SK-N-SH treated with all-trans-retinoic acid at 6 μM for 48 hours (cell line): ENCODE measurements at regions not wholly inside any gene's neighbourhood (a gene's known extent, or its start where the extent isn't known, plus 50 kb on each side); places are given as distances from the start of the nearest gene placed in this dataset.
A peak's percentile ranks its signal among the peaks of the same experiment; 100 is the strongest.

Source experiments
- ATAC-seq: fragments of 200-7000 bp; cut with Tn5 transposase; 3 replicates; pipeline ENCODE4 v1.9.1; 2020; ENCODE audit warnings: mild to moderate bottlenecking, moderate library complexity
- BACH2 ChIP-seq: fragments of 250-450 bp; sonication (Bioruptor Pico); IDR thresholded peaks from 2 replicates; pipeline ENCODE4 v1.9.0; 2021; ENCODE audit warnings: mild to moderate bottlenecking, borderline replicate concordance
- CSDC2 ChIP-seq: fragments of 250-450 bp; sonication (Bioruptor Pico); IDR thresholded peaks from 2 replicates; pipeline ENCODE4 v1.5.0; 2020; ENCODE audit warnings: mild to moderate bottlenecking, moderate library complexity
- ESRRG ChIP-seq: fragments of 250-450 bp; sonication (Bioruptor Pico); IDR thresholded peaks from 2 replicates; pipeline ENCODE4 v1.6.1; 2021; ENCODE audit warnings: mild to moderate bottlenecking
- GLIS3 ChIP-seq: fragments of 250-450 bp; sonication (Bioruptor Pico); IDR thresholded peaks from 2 replicates; pipeline ENCODE4 v1.5.0; 2020; ENCODE audit warnings: mild to moderate bottlenecking, moderate library complexity
- ISL1 ChIP-seq: fragments of 250-450 bp; sonication (Bioruptor Pico); IDR thresholded peaks from 2 replicates; pipeline ENCODE4 v2.1.2; 2022; ENCODE audit warnings: mild to moderate bottlenecking, moderate library complexity
- OSR1 ChIP-seq: fragments of 250-450 bp; sonication (Bioruptor Pico); IDR thresholded peaks from 2 replicates; pipeline ENCODE4 v1.8.0; 2022; ENCODE audit warnings: moderate library complexity, mild to moderate bottlenecking, inconsistent platforms
- PPARA ChIP-seq: fragments of 250-450 bp; sonication (Bioruptor Pico); IDR thresholded peaks from 2 replicates; pipeline ENCODE4 v1.5.0; 2020; ENCODE audit warnings: mild to moderate bottlenecking, borderline replicate concordance
- RARB ChIP-seq: fragments of 250-450 bp; sonication (Bioruptor Pico); IDR thresholded peaks from 2 replicates; pipeline ENCODE4 v1.8.0; 2021; ENCODE audit warnings: mild to moderate bottlenecking, moderate library complexity
- SNAI2 ChIP-seq: fragments of 250-450 bp; sonication (Bioruptor Pico); IDR thresholded peaks from 2 replicates; pipeline ENCODE4 v1.5.0; 2020; ENCODE audit warnings: mild to moderate bottlenecking, moderate library complexity
- TCF4 ChIP-seq: fragments of 250-450 bp; sonication (Bioruptor Pico); IDR thresholded peaks from 2 replicates; pipeline ENCODE4 v1.8.0; 2021; ENCODE audit warnings: mild to moderate bottlenecking, moderate library complexity, borderline replicate concordance
- TOX ChIP-seq: fragments of 250-450 bp; sonication (Bioruptor Pico); IDR thresholded peaks from 2 replicates; pipeline ENCODE4 v1.8.0; 2021; ENCODE audit warnings: mild to moderate bottlenecking, moderate library complexity, borderline replicate concordance
- ZFP3 ChIP-seq: fragments of 250-450 bp; sonication (Bioruptor Pico); IDR thresholded peaks from 2 replicates; pipeline ENCODE4 v1.5.0; 2020; ENCODE audit warnings: mild to moderate bottlenecking, moderate library complexity
- ZFP30 ChIP-seq: fragments of 450-650 bp; formaldehyde crosslinking; IDR thresholded peaks from 2 replicates; pipeline ENCODE4 v1.5.0; 2022; ENCODE audit warnings: mild to moderate bottlenecking, moderate library complexity
- ZNF565 ChIP-seq: fragments of 450-650 bp; formaldehyde crosslinking; conservative IDR thresholded peaks from 2 replicates; pipeline ENCODE4 v1.5.0; 2020; ENCODE audit warnings: low read depth, mild to moderate bottlenecking, moderate library complexity
- ZNF70 ChIP-seq: fragments of 450-650 bp; formaldehyde crosslinking; IDR thresholded peaks from 2 replicates; pipeline ENCODE4 v1.5.0; 2020; ENCODE audit warnings: mild to moderate bottlenecking, moderate library complexity
- ZNF8 ChIP-seq: fragments of 450-650 bp; formaldehyde crosslinking; IDR thresholded peaks from 2 replicates; pipeline ENCODE4 v1.5.0; 2020; ENCODE audit warnings: mild to moderate bottlenecking, moderate library complexity
- TF ChIP-seq, protein P1 (sequence below): fragments of 250-450 bp; sonication (Bioruptor Pico); IDR thresholded peaks from 2 replicates; pipeline ENCODE4 v1.8.0; 2020; ENCODE audit warnings: mild to moderate bottlenecking, moderate library complexity, borderline replicate concordance
- TF ChIP-seq, protein P2 (sequence below): fragments of 250-450 bp; sonication (Bioruptor Pico); IDR thresholded peaks from 2 replicates; pipeline ENCODE4 v1.5.1; 2021; ENCODE audit warnings: mild to moderate bottlenecking, moderate library complexity
- TF ChIP-seq, protein P3 (sequence below): fragments of 250-450 bp; sonication (Bioruptor Pico); IDR thresholded peaks from 2 replicates; pipeline ENCODE4 v1.5.1; 2020; ENCODE audit warnings: low read depth, mild to moderate bottlenecking, moderate library complexity
- TF ChIP-seq, protein P4 (sequence below): fragments of 250-450 bp; sonication (Bioruptor Pico); IDR thresholded peaks from 2 replicates; pipeline ENCODE4 v1.8.0; 2021; ENCODE audit warnings: low read depth, mild to moderate bottlenecking, moderate library complexity, borderline replicate concordance
- TF ChIP-seq, protein P5 (sequence below): fragments of 250-450 bp; sonication (Bioruptor Pico); IDR thresholded peaks from 2 replicates; pipeline ENCODE4 v1.5.0; 2020; ENCODE audit warnings: mild to moderate bottlenecking, moderate library complexity

DNA sequence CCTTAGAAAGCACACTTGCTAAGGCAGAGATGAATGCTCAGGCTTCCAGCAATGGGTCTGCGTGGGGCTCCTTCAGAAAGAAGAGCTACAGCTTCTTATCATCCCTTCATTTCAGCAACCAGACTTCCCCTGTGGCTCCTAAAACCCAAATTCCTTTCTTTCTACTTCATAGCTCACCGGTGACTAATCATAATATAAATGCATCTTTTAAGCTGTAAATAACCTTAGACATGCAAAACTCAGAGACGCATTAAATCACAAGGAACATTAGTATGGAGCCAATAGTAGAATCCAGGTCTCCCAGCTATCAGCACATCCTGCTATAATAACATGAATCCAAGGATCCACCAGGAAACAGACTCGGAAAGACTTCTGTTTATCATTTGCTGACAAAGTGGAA is 375.6 kb downstream of the COG6 start (continued):
- no peak for TF ChIP-seq ZNF8
- TF ChIP-seq ESRRG (CRISPR knock-in tag): no peak
- TF ChIP-seq ZFP30 (CRISPR knock-in tag): no peak
- TF ChIP-seq, protein P1, sequence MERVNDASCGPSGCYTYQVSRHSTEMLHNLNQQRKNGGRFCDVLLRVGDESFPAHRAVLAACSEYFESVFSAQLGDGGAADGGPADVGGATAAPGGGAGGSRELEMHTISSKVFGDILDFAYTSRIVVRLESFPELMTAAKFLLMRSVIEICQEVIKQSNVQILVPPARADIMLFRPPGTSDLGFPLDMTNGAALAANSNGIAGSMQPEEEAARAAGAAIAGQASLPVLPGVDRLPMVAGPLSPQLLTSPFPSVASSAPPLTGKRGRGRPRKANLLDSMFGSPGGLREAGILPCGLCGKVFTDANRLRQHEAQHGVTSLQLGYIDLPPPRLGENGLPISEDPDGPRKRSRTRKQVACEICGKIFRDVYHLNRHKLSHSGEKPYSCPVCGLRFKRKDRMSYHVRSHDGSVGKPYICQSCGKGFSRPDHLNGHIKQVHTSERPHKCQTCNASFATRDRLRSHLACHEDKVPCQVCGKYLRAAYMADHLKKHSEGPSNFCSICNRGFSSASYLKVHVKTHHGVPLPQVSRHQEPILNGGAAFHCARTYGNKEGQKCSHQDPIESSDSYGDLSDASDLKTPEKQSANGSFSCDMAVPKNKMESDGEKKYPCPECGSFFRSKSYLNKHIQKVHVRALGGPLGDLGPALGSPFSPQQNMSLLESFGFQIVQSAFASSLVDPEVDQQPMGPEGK (CRISPR knock-in tag): 0 out of 2 replicates have a peak, but pooled peaks have one; percentile 55
- no peak for TF ChIP-seq PPARA
- TF ChIP-seq, protein P2, sequence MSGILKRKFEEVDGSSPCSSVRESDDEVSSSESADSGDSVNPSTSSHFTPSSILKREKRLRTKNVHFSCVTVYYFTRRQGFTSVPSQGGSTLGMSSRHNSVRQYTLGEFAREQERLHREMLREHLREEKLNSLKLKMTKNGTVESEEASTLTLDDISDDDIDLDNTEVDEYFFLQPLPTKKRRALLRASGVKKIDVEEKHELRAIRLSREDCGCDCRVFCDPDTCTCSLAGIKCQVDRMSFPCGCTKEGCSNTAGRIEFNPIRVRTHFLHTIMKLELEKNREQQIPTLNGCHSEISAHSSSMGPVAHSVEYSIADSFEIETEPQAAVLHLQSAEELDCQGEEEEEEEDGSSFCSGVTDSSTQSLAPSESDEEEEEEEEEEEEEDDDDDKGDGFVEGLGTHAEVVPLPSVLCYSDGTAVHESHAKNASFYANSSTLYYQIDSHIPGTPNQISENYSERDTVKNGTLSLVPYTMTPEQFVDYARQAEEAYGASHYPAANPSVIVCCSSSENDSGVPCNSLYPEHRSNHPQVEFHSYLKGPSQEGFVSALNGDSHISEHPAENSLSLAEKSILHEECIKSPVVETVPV (CRISPR knock-in tag): no peak
- TF ChIP-seq, all 23 proteins: peak for 8

DNA sequence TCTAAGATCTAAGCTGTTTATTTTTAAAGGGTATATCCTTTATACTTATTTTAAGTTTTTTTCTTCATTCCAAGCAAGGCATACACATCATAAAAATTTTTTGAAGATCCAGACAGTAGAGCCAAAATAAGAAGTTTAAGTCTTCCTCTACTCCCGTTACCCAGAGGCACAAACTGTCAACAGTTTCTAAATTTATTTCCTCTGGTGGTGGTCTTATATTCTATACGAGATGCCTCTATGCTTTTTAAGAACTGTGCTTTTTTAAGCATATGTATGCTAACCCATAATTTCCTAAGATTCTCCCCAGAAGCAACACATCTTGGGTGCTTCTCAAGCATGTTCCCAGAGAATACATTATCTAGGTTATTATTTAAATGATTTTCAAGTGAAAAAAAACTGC is 383.6 kb downstream of the COG6 start:
- ATAC-seq: no peak
- TF ChIP-seq CSDC2: no peak
- no peak for TF ChIP-seq BACH2 (CRISPR knock-in tag)
- TF ChIP-seq, protein P1 (CRISPR knock-in tag): no peak
- no peak for TF ChIP-seq ESRRG (CRISPR knock-in tag)
- TF ChIP-seq, protein P3, sequence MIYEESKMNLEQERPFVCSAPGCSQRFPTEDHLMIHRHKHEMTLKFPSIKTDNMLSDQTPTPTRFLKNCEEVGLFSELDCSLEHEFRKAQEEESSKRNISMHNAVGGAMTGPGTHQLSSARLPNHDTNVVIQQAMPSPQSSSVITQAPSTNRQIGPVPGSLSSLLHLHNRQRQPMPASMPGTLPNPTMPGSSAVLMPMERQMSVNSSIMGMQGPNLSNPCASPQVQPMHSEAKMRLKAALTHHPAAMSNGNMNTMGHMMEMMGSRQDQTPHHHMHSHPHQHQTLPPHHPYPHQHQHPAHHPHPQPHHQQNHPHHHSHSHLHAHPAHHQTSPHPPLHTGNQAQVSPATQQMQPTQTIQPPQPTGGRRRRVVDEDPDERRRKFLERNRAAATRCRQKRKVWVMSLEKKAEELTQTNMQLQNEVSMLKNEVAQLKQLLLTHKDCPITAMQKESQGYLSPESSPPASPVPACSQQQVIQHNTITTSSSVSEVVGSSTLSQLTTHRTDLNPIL (CRISPR knock-in tag): no peak
- no peak for TF ChIP-seq GLIS3 (CRISPR knock-in tag)
- TF ChIP-seq TCF4 (CRISPR knock-in tag): no peak
- TF ChIP-seq ISL1 (CRISPR knock-in tag): no peak
- TF ChIP-seq TOX (CRISPR knock-in tag): no peak
- no peak for TF ChIP-seq ZFP3 (CRISPR knock-in tag)
- TF ChIP-seq RARB (CRISPR knock-in tag): no peak
- TF ChIP-seq ZNF8: no peak
- TF ChIP-seq SNAI2 (CRISPR knock-in tag): no peak
- TF ChIP-seq, protein P4, sequence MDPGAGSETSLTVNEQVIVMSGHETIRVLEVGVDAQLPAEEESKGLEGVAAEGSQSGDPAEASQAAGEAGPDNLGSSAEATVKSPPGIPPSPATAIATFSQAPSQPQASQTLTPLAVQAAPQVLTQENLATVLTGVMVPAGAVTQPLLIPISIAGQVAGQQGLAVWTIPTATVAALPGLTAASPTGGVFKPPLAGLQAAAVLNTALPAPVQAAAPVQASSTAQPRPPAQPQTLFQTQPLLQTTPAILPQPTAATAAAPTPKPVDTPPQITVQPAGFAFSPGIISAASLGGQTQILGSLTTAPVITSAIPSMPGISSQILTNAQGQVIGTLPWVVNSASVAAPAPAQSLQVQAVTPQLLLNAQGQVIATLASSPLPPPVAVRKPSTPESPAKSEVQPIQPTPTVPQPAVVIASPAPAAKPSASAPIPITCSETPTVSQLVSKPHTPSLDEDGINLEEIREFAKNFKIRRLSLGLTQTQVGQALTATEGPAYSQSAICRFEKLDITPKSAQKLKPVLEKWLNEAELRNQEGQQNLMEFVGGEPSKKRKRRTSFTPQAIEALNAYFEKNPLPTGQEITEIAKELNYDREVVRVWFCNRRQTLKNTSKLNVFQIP (CRISPR knock-in tag): no peak
- no peak for TF ChIP-seq PPARA
- no peak for TF ChIP-seq OSR1
- TF ChIP-seq, all 23 proteins: peak for 0

DNA sequence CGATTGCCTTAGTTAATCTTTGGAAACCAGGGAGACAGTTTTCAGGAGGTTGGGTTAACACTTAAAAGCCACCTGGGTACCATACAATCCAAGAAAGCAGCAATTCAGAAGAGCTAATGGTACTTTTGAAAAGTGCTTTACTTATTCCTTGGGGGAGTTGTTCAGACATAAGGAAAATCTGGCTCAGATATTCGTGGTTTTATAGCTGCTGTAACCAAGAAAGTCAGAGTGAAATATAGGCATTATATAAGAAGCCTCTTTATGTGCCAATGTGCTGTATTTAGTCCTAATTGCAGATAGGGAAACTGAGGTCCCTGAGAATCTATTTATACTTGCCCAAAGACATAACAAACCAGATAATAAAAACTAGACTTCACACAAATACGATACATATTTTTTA is 387.5 kb downstream of the COG6 start:
- TF ChIP-seq GLIS3 (CRISPR knock-in tag) (no peak), OSR1 (no peak), TCF4 (CRISPR knock-in tag) (no peak), ZNF565 (CRISPR knock-in tag) (no peak), TOX (CRISPR knock-in tag) (no peak), ESRRG (CRISPR knock-in tag) (no peak), PPARA (no peak), RARB (CRISPR knock-in tag) (no peak), BACH2 (CRISPR knock-in tag) (no peak), SNAI2 (CRISPR knock-in tag) (no peak), CSDC2 (no peak), ZNF70 (CRISPR knock-in tag) (no peak)
- TF ChIP-seq, protein P3 (CRISPR knock-in tag): no peak
- TF ChIP-seq, protein P2 (CRISPR knock-in tag): no peak
- TF ChIP-seq, protein P5, sequence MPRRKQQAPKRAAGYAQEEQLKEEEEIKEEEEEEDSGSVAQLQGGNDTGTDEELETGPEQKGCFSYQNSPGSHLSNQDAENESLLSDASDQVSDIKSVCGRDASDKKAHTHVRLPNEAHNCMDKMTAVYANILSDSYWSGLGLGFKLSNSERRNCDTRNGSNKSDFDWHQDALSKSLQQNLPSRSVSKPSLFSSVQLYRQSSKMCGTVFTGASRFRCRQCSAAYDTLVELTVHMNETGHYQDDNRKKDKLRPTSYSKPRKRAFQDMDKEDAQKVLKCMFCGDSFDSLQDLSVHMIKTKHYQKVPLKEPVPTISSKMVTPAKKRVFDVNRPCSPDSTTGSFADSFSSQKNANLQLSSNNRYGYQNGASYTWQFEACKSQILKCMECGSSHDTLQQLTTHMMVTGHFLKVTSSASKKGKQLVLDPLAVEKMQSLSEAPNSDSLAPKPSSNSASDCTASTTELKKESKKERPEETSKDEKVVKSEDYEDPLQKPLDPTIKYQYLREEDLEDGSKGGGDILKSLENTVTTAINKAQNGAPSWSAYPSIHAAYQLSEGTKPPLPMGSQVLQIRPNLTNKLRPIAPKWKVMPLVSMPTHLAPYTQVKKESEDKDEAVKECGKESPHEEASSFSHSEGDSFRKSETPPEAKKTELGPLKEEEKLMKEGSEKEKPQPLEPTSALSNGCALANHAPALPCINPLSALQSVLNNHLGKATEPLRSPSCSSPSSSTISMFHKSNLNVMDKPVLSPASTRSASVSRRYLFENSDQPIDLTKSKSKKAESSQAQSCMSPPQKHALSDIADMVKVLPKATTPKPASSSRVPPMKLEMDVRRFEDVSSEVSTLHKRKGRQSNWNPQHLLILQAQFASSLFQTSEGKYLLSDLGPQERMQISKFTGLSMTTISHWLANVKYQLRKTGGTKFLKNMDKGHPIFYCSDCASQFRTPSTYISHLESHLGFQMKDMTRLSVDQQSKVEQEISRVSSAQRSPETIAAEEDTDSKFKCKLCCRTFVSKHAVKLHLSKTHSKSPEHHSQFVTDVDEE (CRISPR knock-in tag): no peak
- no peak for ATAC-seq
